GM12865 (cell line): ENCODE measurements at regions not wholly inside any gene's neighbourhood (a gene's known extent, or its start where the extent isn't known, plus 50 kb on each side); places are given as distances from the start of the nearest gene placed in this dataset.

Source experiments
- DNase-seq: peaks from one replicate; pipeline ENCODE4 v3.0.0; 2010; ENCODE audit warnings: low read depth
- H3K4me3 ChIP-seq: 2 replicates; pipeline ENCODE4 v1.5.1; 2011; ENCODE audit warnings: mild to moderate bottlenecking, low read depth, low read length, control low read depth
- CTCF ChIP-seq: IDR thresholded peaks from 2 replicates; pipeline ENCODE4 v1.5.1; 2011; ENCODE audit warnings: low read length, control low read depth, low read depth, inconsistent platforms; ENCODE audit not compliant: insufficient read depth; ENCODE audit errors: missing control alignments

GRCh38 chr5:164967354-164967753, 1461.9 kb downstream of the MAT2B start:
- no peak for DNase-seq
- H3K4me3 ChIP-seq, result no peak overlapping the region
- TF ChIP-seq CTCF, result no peak

- no peak for TF ChIP-seq CTCF
These were observed 1467.6 kb downstream of the MAT2B start for GRCh38 chr5:164972973-164973372.

GRCh38 chr5:164975986-164976385, 1470.6 kb downstream of the MAT2B start:
- DNase-seq, result no peak
- no peak for TF ChIP-seq CTCF
- no peak overlapping the region for H3K4me3 ChIP-seq

More at GRCh38 chr5:164972973-164973372, 1467.6 kb downstream of the MAT2B start:
- H3K4me3 ChIP-seq, result no peak overlapping the region
- DNase-seq, result no peak

DNA sequence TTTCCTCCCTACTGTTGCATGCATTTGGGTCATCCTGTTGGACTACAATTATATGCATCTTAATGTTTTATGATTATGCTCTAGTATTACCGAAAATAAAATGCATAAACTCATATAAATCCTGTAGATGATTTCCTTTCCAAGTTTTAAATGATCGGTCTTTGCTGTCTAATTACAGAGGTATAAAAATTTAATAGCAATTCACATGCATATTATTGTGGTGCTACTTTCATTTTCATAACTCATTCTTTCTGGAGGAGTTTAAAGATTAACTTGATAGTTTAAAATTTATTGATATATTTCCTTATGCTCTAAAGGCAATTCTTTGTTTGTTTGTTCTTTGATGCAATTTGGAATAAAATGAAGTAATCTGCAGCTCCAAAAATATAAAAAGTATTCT, 1475.1 kb downstream of the MAT2B start:
- no peak overlapping the region for H3K4me3 ChIP-seq
- TF ChIP-seq CTCF, result no peak
- DNase-seq, result no peak

DNA sequence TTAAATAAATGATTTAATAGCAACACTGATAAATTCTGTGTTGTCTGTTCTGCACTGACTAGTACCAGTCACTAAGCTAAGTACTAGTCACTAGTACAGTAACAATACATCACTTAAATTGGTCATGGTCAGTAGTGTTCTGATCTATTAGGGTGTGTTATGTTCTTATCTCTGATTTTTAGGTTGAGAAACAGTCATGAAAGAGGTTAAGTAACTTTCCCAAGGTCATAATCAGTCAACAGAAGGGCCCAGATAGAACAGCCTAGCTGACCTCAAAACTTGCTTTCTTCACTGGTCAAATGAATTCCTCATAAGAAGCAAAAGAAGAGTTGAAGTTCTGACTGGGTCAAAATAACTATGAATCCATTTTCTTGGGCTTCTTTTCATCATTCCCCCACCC, 1492.7 kb downstream of the MAT2B start:
- H3K4me3 ChIP-seq, result no peak overlapping the region
- no peak for DNase-seq
- TF ChIP-seq CTCF, result no peak

GRCh38 chr5:164998590-164998989, 1493.2 kb downstream of the MAT2B start:
- DNase-seq, result no peak
- no peak overlapping the region for H3K4me3 ChIP-seq

More at GRCh38 chr5:164998590-164998989, 1493.2 kb downstream of the MAT2B start:
- no peak for TF ChIP-seq CTCF
